HCT116 (cell line): ENCODE measurements at regions not wholly inside any gene's neighbourhood (a gene's known extent, or its start where the extent isn't known, plus 50 kb on each side); places are given as distances from the start of the nearest gene placed in this dataset.

ENCODE experiments used
- ATAC-seq: fragments of 200-7000 bp; cut with Tn5 transposase; 2 replicates; pipeline ENCODE4 v1.9.1; 2020; ENCODE audit warnings: mild to moderate bottlenecking, moderate library complexity
- BruUV-seq: library from RNA; stranded (reverse); fragments of 400-500 nt; replicated peaks from 2 replicates; lab custom pipeline; 2021; lab: Mats Ljungman, UMichigan
- CTCF ChIA-PET: fragments of 300-600 bp; sonication (Branson Sonifier 250); formaldehyde crosslinking; loops from one replicate; lab custom pipeline; 2021; ENCODE audit warnings: antibody characterized with exemption; lab: Charles Lee
- POLR2A ChIA-PET: fragments of 300-600, 350-600 bp; sonication (Branson Sonifier 250); formaldehyde crosslinking; loops from one replicate; lab custom pipeline; 2021; ENCODE audit warnings: antibody characterized with exemption; lab: Charles Lee
- RAD21 ChIA-PET, 2 experiments: fragments of 300-600 bp; sonication (Branson Sonifier 250); formaldehyde crosslinking; loops; one replicate each; lab custom pipeline; 2023; ENCODE audit warnings: low total read pairs in 2 of 2; ENCODE audit not compliant: uncharacterized antibody in 2 of 2, unreplicated experiment in 2 of 2, low non-redundant PET in 1 of 2; lab: Charles Lee
- DNase-seq: peaks from one replicate; pipeline ENCODE4 v3.0.0-alpha.2; 2010; ENCODE audit warnings: low read depth, low spot score
- H2AFZ ChIP-seq: fragments of 200-600 bp; shearing (Covaris generic), sonication (generic); 2 replicates; pipeline ENCODE4 v1.6.1; 2017; ENCODE audit warnings: low read depth, mixed run types, mixed read lengths, antibody characterized with exemption, low read length; ENCODE audit not compliant: poor library complexity, severe bottlenecking
- H3K27ac ChIP-seq: 2 replicates; pipeline ENCODE4 v1.5.1; 2012; ENCODE audit warnings: low read depth, low read length
- H3K27me3 ChIP-seq: fragments of 200-600 bp; sonication (generic); 2 replicates; pipeline ENCODE4 v1.6.1; 2016; ENCODE audit warnings: mixed run types, low read length, mixed read lengths; ENCODE audit not compliant: insufficient read depth
- H3K36me3 ChIP-seq, 2 experiments: fragments of 200-500 bp in 1 of 2; fragments of 200-600 bp in 1 of 2; sonication (Bioruptor generic) in 1 of 2; sonication (generic) in 1 of 2; 2 replicates each; pipeline versions ENCODE4 v1.5.1 to v1.6.1; 2014 to 2016; ENCODE audit warnings: low read length in 2 of 2, inconsistent platforms in 1 of 2, mixed read lengths in 1 of 2, mixed run types in 1 of 2; ENCODE audit not compliant: insufficient read depth in 2 of 2, control insufficient read depth in 1 of 2
- H3K4me1 ChIP-seq, 2 experiments: fragments of 200-600 bp in 1 of 2; sonication (generic) in 1 of 2; 2 replicates each; pipeline versions ENCODE4 v1.5.1 to v1.6.1; 2012 to 2017; ENCODE audit warnings: low read length in 2 of 2, inconsistent platforms in 1 of 2, mild to moderate bottlenecking in 1 of 2, mixed read lengths in 1 of 2, mixed run types in 1 of 2, moderate library complexity in 1 of 2; ENCODE audit not compliant: insufficient read depth in 2 of 2, control insufficient read depth in 1 of 2
- H3K4me2 ChIP-seq: fragments of 200-600 bp; sonication (generic); 2 replicates; pipeline ENCODE4 v1.6.1; 2017; ENCODE audit warnings: mixed run types, low read length, mixed read lengths
- H3K4me3 ChIP-seq, 2 experiments: fragments of 200-600 bp in 1 of 2; sonication (generic) in 1 of 2; replicated peaks in 1 of 2; 2 replicates each; pipeline ENCODE4 v1.5.1; 2011 to 2016; ENCODE audit warnings: low read length in 2 of 2, control low read depth in 1 of 2, low read depth in 1 of 2, mild to moderate bottlenecking in 1 of 2, mixed read lengths in 1 of 2, mixed run types in 1 of 2
- H3K79me2 ChIP-seq: fragments of 200-600 bp; sonication (generic); 2 replicates; pipeline ENCODE4 v1.6.1; 2017; ENCODE audit warnings: mild to moderate bottlenecking, mixed run types, low read length, moderate library complexity, mixed read lengths; ENCODE audit not compliant: insufficient read depth
- H3K9ac ChIP-seq: fragments of 200-600 bp; sonication (generic); 2 replicates; pipeline ENCODE4 v1.6.1; 2016; ENCODE audit warnings: low read length, mixed read lengths
- H3K9me2 ChIP-seq: fragments of 200-600 bp; sonication (generic), shearing (Covaris generic); 2 replicates; pipeline ENCODE4 v1.6.1; 2017; ENCODE audit warnings: mixed run types, mild to moderate bottlenecking, moderate library complexity; ENCODE audit not compliant: insufficient read depth
- H3K9me3 ChIP-seq, 2 experiments: fragments of 200-500 bp in 1 of 2; fragments of 200-600 bp in 1 of 2; sonication (Bioruptor generic) in 1 of 2; sonication (generic) in 1 of 2; 2 replicates each; pipeline ENCODE4 v1.6.1; 2014 to 2017; ENCODE audit warnings: low read length in 2 of 2, mixed read lengths in 2 of 2, inconsistent platforms in 1 of 2, low read depth in 1 of 2, mild to moderate bottlenecking in 1 of 2, mixed run types in 1 of 2, moderate library complexity in 1 of 2; ENCODE audit not compliant: control insufficient read depth in 1 of 2, insufficient read depth in 1 of 2
- H4K20me1 ChIP-seq: fragments of 200-600 bp; sonication (generic), shearing (Covaris generic); 2 replicates; pipeline ENCODE4 v1.6.1; 2017; ENCODE audit warnings: mixed run types, mild to moderate bottlenecking, moderate library complexity; ENCODE audit not compliant: insufficient read depth
- ATF3 ChIP-seq: IDR thresholded peaks from 2 replicates; pipeline ENCODE4 v1.6.1; 2012
- CBX3 ChIP-seq: IDR thresholded peaks from 2 replicates; pipeline ENCODE4 v1.6.1; 2012; ENCODE audit warnings: low read depth
- CEBPB ChIP-seq: IDR thresholded peaks from 2 replicates; pipeline ENCODE4 v1.6.1; 2012; ENCODE audit warnings: low read depth
- CTCF ChIP-seq, 3 experiments: fragments of 200-600 bp in 1 of 3; sonication (generic) in 1 of 3; IDR thresholded peaks in 2 of 3; conservative IDR thresholded peaks in 1 of 3; 2 replicates each; pipeline ENCODE4 v1.5.1; 2012 to 2017; ENCODE audit warnings: low read depth in 2 of 3, low read length in 2 of 3, antibody characterized with exemption in 1 of 3, borderline replicate concordance in 1 of 3, control low read depth in 1 of 3, mild to moderate bottlenecking in 1 of 3, mixed read lengths in 1 of 3, mixed run types in 1 of 3, moderate library complexity in 1 of 3; ENCODE audit not compliant: insufficient read depth in 1 of 3
- EGR1 ChIP-seq: IDR thresholded peaks from 2 replicates; pipeline ENCODE4 v1.6.1; 2012; ENCODE audit warnings: low read depth
- ELF1 ChIP-seq: IDR thresholded peaks from 2 replicates; pipeline ENCODE4 v1.6.1; 2012; ENCODE audit warnings: low read depth, borderline replicate concordance
- EZH2 ChIP-seq: fragments of 200-600 bp; sonication (generic); IDR thresholded peaks from 2 replicates; pipeline ENCODE4 v1.6.1; 2017; ENCODE audit warnings: antibody characterized with exemption, mixed run types
- EZH2phosphoT487 ChIP-seq: fragments of 200-600 bp; IDR thresholded peaks from 2 replicates; pipeline ENCODE4 v1.6.1; 2018; ENCODE audit warnings: antibody characterized with exemption, borderline replicate concordance
- FOSL1 ChIP-seq: IDR thresholded peaks from 2 replicates; pipeline ENCODE4 v1.6.1; 2012; ENCODE audit warnings: low read depth
- JUND ChIP-seq: IDR thresholded peaks from 2 replicates; pipeline ENCODE4 v1.6.1; 2012
- MAX ChIP-seq: IDR thresholded peaks from 2 replicates; pipeline ENCODE4 v1.6.1; 2012
- POLR2AphosphoS5 ChIP-seq: IDR thresholded peaks from 2 replicates; pipeline ENCODE4 v1.6.1; 2011; ENCODE audit warnings: mild to moderate bottlenecking, low read depth, low read length, moderate library complexity
- REST ChIP-seq: IDR thresholded peaks from 2 replicates; pipeline ENCODE4 v1.6.1; 2012; ENCODE audit warnings: low read depth
- SIN3A ChIP-seq: IDR thresholded peaks from 2 replicates; pipeline ENCODE4 v1.6.1; 2012; ENCODE audit warnings: low read depth
- SP1 ChIP-seq: IDR thresholded peaks from 2 replicates; pipeline ENCODE4 v1.6.1; 2012; ENCODE audit warnings: low read depth
- SRF ChIP-seq: IDR thresholded peaks from 2 replicates; pipeline ENCODE4 v1.6.1; 2012; ENCODE audit warnings: low read depth
- TCF7L2 ChIP-seq: IDR thresholded peaks from 2 replicates; pipeline ENCODE4 v1.7.0; 2011; ENCODE audit warnings: borderline replicate concordance, inconsistent platforms; ENCODE audit not compliant: insufficient read depth, insufficient read length; ENCODE audit errors: extremely low read depth
- ZBTB33 ChIP-seq: IDR thresholded peaks from 2 replicates; pipeline ENCODE4 v1.6.1; 2011; ENCODE audit warnings: mild to moderate bottlenecking, low read length, moderate library complexity; ENCODE audit not compliant: insufficient replicate concordance; ENCODE audit errors: extremely low read depth
- ZNF274 ChIP-seq: fragments of 200-500 bp; sonication (Bioruptor generic); IDR thresholded peaks from 2 replicates; pipeline ENCODE4 v1.6.1; 2014; ENCODE audit warnings: mild to moderate bottlenecking, low read depth, low read length, inconsistent platforms
- intact Hi-C: fragments of 100-400 bp; cut with micrococcal nuclease; formaldehyde crosslinking; loops from 2 replicates; pipeline ENCODE4 v1.10.0; 2022

GRCh38 chr12:107144441-107144840 is 51.1 kb upstream of the CRY1 start:
- Histone ChIP-seq H4K20me1 (no peaks in the 10 kb centered on the region), H3K9me2 (no peaks in the 10 kb centered on the region), H3K4me1 (peaks cover 0 to 6% of the 10 kb centered on the region in 2 experiments; a peak in 1 of 4 replicates), H3K36me3 (no peaks in the 10 kb centered on the region), H2AFZ (no peak overlapping the region), H3K79me2 (no peaks in the 10 kb centered on the region), H3K4me3 (no peak overlapping the region), H3K9ac (no peak overlapping the region), H3K9me3 (no peaks in the 10 kb centered on the region), H3K27ac (no peak overlapping the region), H3K27me3 (no peaks in the 10 kb centered on the region), H3K4me2 (no peak overlapping the region)
- ATAC-seq: no peak
- DNase-seq: no peak
- CTCF ChIA-PET: interaction anchor here (1.0 kb wide), 1 partner anchor 13 kb away, joined by 5 read pairs; no protein-coding TSS in a partner anchor
- POLR2A ChIA-PET: no interaction called here
- no peak for TF ChIP-seq JUND
- TF ChIP-seq ZNF274: no peak
- TF ChIP-seq FOSL1: no peak
- no peak for TF ChIP-seq EZH2phosphoT487
- no peak for TF ChIP-seq REST
- no peak for TF ChIP-seq SRF
- no peak for TF ChIP-seq ATF3
- TF ChIP-seq CTCF (IDR thresholded peaks at IDR 0.05 in 2 of 3, conservative IDR thresholded peaks at IDR 0.05 in 1 of 3; ENCODE audit: borderline replicate concordance in 1 of 3, insufficient read depth in 1 of 3, low read depth in 2 of 3, low read length in 2 of 3): no peak
- no peak for TF ChIP-seq SIN3A
- no peak for TF ChIP-seq EZH2
- no peak for TF ChIP-seq ZBTB33
- no peak for TF ChIP-seq ELF1
- no peak for TF ChIP-seq CBX3
- TF ChIP-seq EGR1: no peak
- TF ChIP-seq MAX: no peak
- no peak for TF ChIP-seq SP1
- TF ChIP-seq POLR2AphosphoS5: no peak
- TF ChIP-seq TCF7L2: no peak
- no peak for TF ChIP-seq CEBPB
- intact Hi-C loops: no loop called here
- BruUV-seq: no TSS peak
- RAD21 ChIA-PET: no interaction called here
